HG03439 (cell line): ENCODE measurements at regions not wholly inside any gene's neighbourhood (a gene's known extent, or its start where the extent isn't known, plus 50 kb on each side); places are given as distances from the start of the nearest gene placed in this dataset.
"Not testable (repeated sequence)": the region's sequence is repeated elsewhere in the genome, so short reads cannot be mapped to it uniquely, and the experiment has no call there.

Experiments used
- ATAC-seq: cut with Tn5 transposase; IDR thresholded peaks from one replicate; pipeline ENCODE4 v1.9.1; 2021; ENCODE audit warnings: mild to moderate bottlenecking, moderate library complexity; ENCODE audit not compliant: unreplicated experiment

DNA sequence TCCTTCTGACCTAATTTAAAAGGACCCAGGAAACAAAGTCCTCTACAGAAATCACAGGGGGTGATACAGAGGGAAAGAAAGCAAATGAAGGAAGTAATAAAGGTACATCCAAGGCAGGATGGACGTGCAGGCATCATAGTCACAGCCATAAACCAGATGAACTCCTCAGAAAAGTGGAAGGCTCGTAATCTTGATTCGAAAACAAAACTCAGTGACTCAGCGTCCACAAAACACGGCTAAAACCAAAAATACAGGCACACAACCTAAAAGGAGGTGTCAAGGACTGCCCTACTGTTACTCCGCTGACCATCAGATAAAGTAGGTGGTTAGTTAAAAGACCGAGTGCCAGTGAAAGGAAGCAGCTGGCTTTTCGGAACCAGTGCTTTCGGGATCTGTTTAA is 81.5 kb downstream of the TRIM69 start:
- not testable (repeated sequence) for ATAC-seq

DNA sequence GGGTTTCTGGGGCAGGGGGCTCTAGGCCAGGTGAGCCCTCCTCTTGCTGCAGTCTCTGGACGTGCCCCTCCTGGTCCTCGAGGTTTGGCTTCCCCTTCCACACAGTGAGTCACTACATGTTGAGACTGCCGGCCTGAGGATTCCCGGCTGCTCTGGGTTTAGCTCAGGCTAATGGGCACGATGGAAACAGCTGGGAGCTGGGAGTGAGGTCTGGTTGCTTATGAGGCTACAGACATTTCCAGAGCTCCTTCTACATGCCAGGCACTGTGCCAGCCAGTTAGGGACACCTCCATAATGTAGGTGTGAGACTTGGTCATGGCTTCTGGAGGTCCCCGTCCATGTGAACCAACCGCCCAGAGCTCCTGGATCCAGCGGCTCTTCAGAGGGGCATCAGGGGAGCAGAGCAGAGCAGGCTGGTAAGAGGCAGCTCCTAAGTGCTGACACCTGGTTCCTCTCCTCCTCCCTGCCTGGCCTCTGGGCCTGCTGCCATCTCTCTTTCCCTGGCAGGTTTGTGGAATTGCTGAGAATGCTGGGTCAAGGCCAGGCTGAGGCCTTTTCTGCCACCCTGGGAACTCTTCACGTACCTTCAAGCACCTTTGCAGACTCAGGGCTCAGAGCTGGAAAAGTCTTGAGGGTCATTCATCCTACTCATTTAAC is 83.1 kb downstream of the TRIM69 start:
- ATAC-seq: not testable (repeated sequence)

DNA sequence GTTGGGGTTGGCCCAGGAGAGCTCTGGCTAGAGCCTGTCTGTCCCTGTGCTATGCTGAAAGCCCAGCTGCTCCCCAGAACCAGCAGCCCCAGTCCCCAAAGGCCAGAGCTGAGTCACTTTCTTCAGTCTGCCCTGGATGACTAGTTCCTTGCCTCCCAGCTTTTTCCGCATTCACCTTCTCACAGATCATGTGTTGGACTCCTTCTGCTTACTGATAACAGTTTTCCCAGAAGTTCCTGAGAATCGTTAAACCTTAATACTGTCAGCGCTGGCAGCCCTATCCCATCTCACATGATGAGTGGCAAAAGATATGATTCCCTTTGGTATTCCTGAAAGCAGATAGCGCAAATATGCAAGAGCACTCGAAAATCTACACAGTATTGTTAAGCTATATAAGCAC is 84.2 kb downstream of the TRIM69 start:
- not testable (repeated sequence) for ATAC-seq

DNA sequence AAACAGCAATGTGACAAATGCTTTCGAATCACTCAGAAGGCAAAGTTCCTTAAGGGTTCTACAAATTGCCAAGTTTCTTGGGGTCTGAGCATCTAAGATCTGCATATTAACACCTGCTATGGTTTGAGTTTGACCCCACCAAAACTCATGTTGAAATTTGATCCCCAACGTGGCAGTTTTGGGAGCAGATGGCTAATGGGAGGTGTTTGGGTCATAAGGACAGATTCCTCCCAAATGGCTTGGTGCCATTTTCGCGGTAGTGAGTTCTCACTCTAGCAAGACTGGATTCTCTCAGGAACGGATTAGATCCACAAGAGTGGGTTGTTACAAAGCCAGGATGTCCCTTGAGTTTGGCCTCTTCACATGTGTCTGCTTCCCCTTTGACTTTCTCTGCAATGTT is 84.6 kb downstream of the TRIM69 start:
- not testable (repeated sequence) for ATAC-seq

DNA sequence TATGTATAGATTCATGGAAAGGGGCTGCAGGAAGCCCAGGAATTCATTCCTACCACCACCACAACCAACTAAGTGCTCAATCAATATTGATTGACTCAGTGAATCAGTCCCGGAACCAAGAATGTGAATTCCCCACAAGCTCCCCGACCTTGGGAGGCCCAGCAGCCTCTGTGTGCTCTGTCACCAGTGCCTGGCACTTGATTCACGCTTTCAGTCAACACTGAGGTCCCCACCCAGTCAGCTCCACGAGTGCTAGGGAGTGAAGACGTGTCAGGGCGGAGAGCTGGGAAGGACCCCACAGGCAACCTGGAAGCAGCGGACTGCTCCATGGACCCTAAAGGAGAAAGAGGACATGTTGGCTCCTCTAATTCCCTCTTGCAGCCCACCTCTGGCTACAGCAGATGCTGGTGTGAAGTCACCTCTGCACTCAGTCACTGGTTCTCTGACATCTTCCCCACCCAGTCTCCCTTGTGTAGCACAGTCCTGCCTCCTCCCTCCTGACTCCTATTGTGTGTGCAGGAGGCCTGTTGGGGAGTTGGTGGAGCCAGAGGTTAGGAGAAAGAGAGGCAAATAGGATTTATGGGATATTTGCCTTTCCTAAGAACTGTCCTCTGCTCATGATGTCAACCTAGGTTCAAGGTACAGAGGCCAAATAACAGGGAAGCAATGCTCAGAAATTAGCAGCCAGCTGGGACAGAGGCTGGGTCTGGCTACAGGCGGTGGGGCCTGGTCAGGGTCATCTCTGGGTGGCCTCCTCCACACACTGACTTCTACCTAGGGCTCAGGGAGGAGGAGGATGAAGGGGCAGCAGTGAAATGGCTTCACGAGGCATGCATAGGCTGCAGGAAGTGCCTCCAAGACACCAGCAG is 88.2 kb downstream of the TRIM69 start:
- ATAC-seq: not testable (repeated sequence)

DNA sequence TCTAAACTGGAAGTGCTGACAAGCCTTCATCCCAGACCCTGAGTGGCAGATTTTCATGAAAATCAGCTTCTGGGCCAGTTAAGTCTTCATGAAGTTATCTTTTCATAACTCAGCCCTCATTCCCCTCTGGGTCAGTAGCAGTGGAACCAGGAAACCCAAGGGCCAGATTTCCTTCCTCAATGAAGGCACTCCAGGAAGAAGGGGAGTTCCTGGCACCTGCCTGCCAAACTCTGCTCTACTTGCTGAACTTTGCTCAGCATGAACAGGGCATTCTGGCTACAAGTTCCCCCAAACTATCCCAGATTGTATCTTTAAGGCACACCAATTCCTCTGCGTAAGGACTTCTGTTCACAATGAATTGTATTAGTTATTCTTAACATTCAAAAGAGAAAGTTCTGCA is 90.3 kb downstream of the TRIM69 start:
- not testable (repeated sequence) for ATAC-seq

DNA sequence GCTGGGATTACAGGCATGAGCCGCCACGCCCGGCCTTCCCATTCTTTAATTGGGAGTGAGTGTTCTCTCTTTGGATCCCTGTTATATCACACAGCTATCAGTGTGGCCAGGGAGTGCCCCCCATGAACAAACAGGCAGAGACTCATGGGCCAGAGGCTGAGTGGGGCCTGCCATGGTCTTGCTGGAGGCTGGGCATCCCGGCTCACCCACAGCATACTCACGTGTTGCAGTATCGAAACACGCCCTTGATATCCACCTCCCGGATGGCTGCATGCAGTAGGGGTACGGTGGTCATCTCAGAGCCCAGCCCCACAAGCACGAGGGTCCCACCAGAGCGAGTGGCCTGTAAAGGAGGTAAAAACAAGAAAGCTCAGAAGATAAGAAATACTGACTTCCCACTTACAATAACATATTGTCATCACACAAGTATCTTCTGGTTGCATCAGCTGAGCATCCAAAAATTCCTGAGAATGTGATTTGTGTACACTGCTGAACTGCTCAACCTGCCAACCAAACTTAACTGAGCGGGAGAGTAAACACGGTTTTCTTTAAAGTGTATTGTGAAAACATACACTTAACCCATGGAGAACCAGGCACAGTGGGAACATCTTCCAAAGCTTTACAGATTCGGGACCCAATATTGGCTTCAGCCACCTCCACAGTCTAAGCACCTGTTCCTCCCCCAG is 92.0 kb downstream of the TRIM69 start:
- ATAC-seq: not testable (repeated sequence)

DNA sequence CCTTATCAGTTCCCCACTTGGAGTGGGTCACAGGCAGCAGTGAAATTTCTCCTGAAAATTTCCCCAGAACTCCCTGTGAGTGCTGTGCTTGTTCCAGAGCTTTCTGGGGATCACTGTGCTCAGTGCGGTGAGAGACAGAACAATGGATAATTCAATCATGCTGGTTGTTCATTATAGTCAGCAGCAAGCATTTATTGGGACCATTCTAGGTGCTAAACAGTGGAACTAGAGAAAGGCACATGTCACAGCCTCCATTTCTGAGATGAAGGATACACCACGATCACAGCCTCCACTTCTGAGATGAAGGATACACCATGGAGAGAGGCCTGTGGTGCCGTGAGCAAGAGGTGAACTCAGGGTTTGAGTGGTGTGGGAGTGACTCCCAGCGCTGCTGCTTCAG is 92.8 kb downstream of the TRIM69 start:
- ATAC-seq: not testable (repeated sequence)

DNA sequence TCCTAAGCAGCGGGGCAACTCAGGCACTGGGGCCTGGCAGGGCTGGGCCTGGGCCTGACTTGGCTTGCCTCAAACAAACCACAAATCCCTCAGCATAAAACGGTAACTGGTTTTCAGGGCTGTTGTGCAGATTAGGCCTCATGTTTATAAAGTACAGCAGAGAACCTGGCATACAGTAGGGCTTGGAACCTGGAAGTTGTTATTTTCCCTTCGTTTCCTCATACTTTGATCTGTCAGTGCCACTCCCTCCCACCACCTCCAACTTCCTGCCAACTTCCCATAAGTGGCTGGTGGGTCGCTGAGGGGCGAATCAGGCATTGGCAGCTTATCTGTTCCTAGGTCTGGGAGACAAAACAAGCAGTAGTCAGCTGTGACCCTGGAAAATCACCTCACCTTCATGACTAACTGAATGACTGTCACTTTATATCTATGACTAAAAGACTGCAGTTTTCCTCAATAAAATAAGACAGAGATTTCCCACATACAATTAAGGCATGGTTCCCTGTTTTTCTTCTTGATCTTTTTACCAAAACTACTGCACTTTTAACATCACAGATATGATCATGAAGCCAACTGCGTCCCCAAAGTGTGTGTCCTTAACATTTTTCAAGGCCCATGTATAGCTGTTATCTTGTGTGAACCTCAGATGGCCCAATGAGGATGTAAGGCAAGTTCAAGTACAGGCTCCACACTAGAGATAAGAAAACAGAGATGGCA is 94.5 kb downstream of the TRIM69 start:
- ATAC-seq: not testable (repeated sequence)

DNA sequence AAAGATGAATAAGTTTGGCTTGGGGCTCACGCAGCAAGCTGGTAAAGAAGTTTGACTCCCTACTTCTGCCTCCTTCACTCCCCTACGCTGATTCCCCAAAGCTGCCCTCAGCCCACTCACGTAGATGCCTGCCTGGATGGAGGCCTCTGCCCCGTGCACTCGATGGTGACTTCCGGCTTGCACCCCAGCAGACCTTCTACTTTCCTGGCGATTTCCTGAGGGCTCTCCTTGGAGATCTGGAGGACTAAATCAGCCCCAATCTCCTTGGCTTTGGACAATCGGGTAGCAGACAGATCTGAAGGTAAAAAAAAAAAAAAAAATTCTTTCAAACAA is 95.0 kb downstream of the TRIM69 start:
- not testable (repeated sequence) for ATAC-seq

DNA sequence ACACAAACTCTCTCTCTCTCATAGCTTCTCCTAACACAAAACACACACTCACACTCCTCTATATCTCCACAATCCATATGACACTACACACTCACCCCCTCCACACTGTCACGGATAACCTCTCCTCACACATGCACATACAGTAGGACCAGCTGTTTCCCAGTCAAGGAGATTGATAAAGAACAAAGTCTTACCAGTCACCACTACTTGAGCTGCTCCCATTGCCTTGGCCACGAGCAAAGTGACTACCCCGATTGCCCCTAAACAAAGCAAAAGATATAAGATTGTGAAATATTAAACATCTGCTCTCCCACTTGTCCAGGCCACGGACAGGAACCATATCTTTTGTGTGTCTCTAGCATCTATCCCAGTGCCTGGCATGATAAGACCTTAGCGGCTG is 95.8 kb downstream of the TRIM69 start:
- ATAC-seq: not testable (repeated sequence)

DNA sequence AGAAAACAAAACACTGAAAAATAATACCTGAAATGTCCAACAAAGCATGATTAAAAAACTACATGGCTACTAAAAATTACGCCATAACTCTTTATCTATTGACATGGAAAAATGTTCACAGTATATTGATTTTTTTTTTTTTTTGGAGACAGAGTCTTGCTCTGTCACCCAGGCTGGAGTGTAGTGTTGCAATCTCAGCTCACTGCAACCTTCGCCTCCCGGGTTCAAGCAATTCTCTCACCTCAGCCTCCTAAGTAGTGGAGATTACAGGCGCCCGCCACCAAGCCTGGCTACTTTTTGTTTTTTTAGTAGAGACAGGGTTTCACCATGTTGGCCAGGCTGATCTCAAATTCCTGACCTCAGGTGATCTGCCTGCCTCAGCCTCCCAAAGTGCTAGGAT is 96.8 kb downstream of the TRIM69 start:
- ATAC-seq: not testable (repeated sequence)

DNA sequence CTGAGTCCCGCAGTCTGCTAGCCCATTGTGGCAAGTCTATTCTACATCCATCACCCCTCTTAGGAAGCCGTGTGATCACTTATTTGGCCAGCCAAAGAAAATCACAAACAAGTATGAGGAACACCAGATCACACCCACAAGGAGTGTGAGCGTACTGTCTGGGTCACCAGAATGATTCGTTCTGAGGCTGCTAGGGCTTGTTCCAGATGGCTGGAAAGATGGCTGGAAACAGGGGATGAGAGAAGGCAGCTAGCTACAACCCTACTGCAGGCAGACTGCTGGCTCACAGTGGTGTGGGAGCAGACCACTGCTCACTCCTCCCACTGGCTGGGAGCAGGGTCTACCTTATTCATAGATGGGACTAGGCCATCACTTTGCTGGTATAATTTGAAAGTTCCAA is 97.4 kb downstream of the TRIM69 start:
- ATAC-seq: not testable (repeated sequence)

DNA sequence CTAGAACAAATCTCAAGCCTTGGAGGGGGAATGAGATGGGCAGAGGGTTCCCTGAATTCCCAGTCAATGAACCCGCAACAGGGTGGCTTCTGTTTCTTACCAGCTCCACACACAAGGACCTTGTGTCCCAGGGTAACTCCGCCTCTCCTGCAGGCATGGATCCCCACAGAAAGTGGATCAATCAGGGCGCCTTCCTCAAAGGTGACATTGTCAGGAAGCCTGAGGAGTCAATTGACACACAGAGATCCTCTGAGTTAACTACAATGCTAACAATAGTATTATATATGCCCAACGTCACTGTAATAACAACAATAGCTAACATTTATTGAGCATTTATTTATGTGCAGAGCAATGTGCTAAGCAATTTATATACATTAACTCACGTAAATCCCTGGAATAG is 98.8 kb downstream of the TRIM69 start:
- ATAC-seq: not testable (repeated sequence)

DNA sequence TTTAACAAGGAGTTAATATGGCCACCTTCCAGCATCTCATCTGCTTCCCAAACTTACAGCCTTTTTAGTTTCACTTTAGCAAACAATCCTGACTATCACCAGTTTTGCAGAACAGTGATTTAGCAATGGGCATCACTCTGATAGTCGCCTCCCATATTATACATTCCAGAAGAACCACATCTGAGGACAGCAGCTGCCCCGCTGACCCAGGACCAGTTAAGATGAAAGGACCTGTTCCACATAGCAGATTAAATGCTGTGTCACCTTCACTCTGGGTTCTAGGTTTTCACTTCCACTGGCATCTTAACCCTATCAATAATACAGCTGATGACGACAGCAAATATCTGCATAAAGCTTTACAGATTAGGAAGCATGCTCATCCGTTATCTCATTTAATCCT is 99.8 kb downstream of the TRIM69 start:
- no peak for ATAC-seq

DNA sequence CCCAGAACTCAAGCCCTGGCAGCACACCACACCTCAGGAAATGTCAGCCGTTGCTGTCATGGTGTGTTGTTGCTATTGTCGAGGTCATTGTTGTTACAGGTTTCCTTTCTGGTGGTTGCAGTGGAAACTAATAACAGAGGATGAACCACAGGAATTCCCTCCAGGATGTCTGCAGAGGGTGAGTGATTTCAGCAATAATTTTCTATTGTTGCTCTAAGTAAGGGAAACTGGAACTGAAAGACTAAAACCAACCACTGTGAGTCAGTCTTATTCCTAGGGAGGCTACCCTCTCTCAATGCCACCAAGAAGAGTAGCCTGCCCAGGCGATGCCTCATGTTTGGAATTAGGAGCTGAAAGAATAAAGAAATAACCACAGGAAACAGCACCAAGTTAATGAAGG is 102.6 kb downstream of the TRIM69 start:
- ATAC-seq: not testable (repeated sequence)

DNA sequence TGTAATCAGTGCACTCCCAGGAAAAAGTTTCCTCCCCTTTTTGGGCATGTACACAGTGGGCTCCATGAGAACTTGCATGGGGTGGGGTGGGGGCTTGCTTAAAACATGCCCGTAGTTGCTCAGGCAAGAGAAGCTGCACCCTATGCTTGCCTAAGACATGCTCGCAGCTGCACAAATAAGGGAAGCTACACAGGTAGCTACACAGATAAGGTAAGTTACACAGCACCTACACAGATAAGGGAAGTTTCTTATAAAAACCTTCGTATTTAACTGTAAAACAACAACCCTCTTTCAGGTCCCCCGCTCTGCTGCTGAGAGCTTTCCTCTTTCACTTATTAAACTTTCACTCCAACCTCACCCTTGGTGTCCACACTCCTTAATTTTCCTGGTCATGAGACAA is 105.4 kb downstream of the TRIM69 start:
- not testable (repeated sequence) for ATAC-seq

DNA sequence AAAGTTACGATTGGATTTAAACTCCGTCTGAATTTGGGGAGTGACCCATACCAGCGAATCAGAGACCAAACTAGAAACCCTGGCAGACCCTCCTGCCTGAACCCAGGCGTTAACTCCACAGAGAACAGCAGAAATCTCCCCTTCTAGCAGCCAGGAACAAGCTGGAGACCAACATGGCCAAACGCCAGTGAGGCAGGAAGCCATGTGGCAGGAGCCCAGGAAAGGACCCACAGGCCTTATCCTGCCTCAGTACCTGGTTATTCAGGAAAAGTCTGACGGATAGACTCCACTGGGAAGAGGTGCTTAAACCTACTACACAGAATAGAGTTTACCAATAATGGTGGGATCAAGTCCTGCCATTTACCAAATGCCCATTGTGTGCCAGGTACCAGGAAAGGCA is 106.6 kb downstream of the TRIM69 start:
- not testable (repeated sequence) for ATAC-seq

DNA sequence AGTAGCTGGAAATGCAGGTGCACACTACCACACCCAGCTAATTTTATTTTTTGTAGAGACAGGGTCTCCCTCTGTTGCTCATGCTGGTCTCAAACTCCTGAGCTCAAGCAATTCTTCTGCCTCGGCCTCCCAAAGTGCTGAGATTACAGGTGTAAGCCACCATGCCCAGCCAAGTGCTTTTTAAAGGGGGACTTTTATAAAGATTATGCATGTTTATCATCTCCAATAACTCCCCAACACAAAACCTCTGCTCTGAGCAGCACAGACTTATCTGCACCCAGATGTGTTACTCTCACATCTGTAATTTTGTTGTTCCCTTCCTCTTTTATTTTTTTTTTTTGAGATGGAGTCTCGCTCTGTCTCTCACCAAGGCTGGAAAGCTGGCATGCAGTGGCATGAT is 108.6 kb downstream of the TRIM69 start:
- not testable (repeated sequence) for ATAC-seq

DNA sequence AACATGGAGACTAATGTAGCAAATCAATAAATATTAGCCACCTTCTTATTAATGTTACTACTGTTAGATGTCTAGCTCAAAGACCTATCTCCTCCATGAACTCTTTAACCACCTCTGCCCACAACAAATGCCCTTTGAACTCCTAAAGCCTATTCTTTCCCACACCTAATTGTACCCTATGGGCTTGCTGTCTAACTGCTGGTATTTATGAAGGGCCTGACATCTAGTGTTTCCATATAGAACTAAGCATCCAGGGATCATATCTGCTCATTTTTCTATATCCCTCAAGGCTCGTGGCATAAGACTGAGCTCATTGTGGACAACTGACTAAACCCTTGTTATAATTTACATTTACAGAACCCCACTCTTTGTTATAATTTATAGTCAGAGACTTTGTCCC is 109.8 kb downstream of the TRIM69 start:
- not testable (repeated sequence) for ATAC-seq

DNA sequence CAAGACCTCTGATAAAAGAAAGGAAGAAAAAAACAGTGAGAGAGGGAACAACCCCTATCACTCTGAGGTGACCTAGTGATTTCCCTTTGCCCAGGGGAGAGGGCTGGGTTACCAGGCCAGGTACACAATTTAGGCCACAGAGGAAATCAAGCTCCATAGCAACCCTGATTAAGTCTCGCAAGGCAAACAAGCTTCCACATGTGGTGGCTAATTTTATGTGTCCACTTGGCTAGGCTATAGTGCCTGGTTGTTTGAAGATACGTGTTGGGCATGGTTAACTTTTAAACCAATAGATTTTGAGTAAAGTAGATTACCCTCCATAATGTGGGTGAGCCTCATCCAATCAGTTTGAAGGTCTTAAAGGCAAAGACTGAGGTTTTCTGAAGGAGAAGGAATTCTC is 108.9 kb upstream of the TERB2 start:
- not testable (repeated sequence) for ATAC-seq
